A673 (cell line): ENCODE measurements at regions not wholly inside any gene's neighbourhood (a gene's known extent, or its start where the extent isn't known, plus 50 kb on each side); places are given as distances from the start of the nearest gene placed in this dataset.

ENCODE experiments used
- EZH2 ChIP-seq: fragments of 200-600 bp; sonication (generic); IDR thresholded peaks from 2 replicates; pipeline ENCODE4 v1.6.1; 2017; ENCODE audit warnings: borderline replicate concordance, low read depth, mild to moderate bottlenecking, mixed read lengths, antibody characterized with exemption, low read length; ENCODE audit not compliant: poor library complexity, severe bottlenecking
- TF ChIP-seq, protein P1 (sequence below): fragments of 300-800, 200-600 bp; sonication (generic); conservative IDR thresholded peaks from 2 replicates; pipeline ENCODE4 v1.5.1; 2017; ENCODE audit warnings: low read depth, mild to moderate bottlenecking, antibody characterized with exemption, low read length, moderate library complexity, mixed read lengths

GRCh38 chr5:28403846-28404245 lies 1365.5 kb upstream of the CDH9 start:
- TF ChIP-seq, protein P1, sequence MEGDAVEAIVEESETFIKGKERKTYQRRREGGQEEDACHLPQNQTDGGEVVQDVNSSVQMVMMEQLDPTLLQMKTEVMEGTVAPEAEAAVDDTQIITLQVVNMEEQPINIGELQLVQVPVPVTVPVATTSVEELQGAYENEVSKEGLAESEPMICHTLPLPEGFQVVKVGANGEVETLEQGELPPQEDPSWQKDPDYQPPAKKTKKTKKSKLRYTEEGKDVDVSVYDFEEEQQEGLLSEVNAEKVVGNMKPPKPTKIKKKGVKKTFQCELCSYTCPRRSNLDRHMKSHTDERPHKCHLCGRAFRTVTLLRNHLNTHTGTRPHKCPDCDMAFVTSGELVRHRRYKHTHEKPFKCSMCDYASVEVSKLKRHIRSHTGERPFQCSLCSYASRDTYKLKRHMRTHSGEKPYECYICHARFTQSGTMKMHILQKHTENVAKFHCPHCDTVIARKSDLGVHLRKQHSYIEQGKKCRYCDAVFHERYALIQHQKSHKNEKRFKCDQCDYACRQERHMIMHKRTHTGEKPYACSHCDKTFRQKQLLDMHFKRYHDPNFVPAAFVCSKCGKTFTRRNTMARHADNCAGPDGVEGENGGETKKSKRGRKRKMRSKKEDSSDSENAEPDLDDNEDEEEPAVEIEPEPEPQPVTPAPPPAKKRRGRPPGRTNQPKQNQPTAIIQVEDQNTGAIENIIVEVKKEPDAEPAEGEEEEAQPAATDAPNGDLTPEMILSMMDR = no peak
- no peak for TF ChIP-seq EZH2
